Body of pancreas (tissue), 4 donors: ENCODE measurements at regions not wholly inside any gene's neighbourhood (a gene's known extent, or its start where the extent isn't known, plus 50 kb on each side); places are given as distances from the start of the nearest gene placed in this dataset.
A peak's percentile ranks its signal among the peaks of the same experiment; 100 is the strongest.

ENCODE experiments used
- ATAC-seq: fragments of 150-250 bp; one replicate; pipeline ENCODE4 v1.9.1; 2016
- DNase-seq, 4 donors: peaks; one replicate each; pipeline ENCODE4 v3.0.0-alpha.2; 2019
- H3K27ac ChIP-seq, 4 donors: fragments of 200-600 bp; sonication (generic); 1 replicate in 3 of 4; 2 replicates in 1 of 4; pipeline versions ENCODE4 v1.5.1 to v1.6.1; 2016 to 2019; ENCODE audit warnings: mild to moderate bottlenecking in 1 of 4, mixed read lengths in 1 of 4, moderate library complexity in 1 of 4
- H3K27me3 ChIP-seq, 2 donors: fragments of 200-600 bp; sonication (generic); one replicate each; pipeline ENCODE4 v1.6.0; 2016; ENCODE audit warnings: mild to moderate bottlenecking in 1 of 2
- H3K36me3 ChIP-seq, 2 donors: fragments of 200-600 bp; sonication (generic); replicated peaks in 1 of 2; 2 replicates each; pipeline ENCODE4 v1.5.1; 2016; ENCODE audit warnings: low read depth in 2 of 2; ENCODE audit not compliant: insufficient read depth in 1 of 2
- H3K4me1 ChIP-seq: fragments of 200-600 bp; sonication (generic); one replicate; pipeline ENCODE4 v1.6.0; 2016
- H3K4me3 ChIP-seq, 2 donors: fragments of 200-600 bp; sonication (generic); 1 replicate in 1 of 2; 2 replicates in 1 of 2; pipeline ENCODE4 v1.5.1; 2016 to 2019
- H3K9me3 ChIP-seq, 3 donors: fragments of 200-600 bp; sonication (generic); 1 replicate in 2 of 3; 2 replicates in 1 of 3; pipeline ENCODE4 v1.5.1; 2016
- POLR2A ChIP-seq, 3 donors: fragments of 450-650 bp; IDR thresholded peaks; one replicate each; pipeline ENCODE4 v1.6.1; 2016; ENCODE audit warnings: antibody characterized with exemption in 3 of 3, mild to moderate bottlenecking in 2 of 3
- WGBS, 2 donors: methylation state at CpG; one replicate each; pipeline ENCODE4 v1.1.5; 2017; 5-methylcytosine and 5-hydroxymethylcytosine counted together
- intact Hi-C: fragments of 100-400 bp; cut with DNase I; formaldehyde crosslinking; loops from one replicate; pipeline ENCODE4 v1.15.1; 2023
- TF ChIP-seq, protein P1 (sequence below), 7 experiments: fragments of 450-650 bp in 4 of 7; fragments of 200-600 bp in 3 of 7; sonication (generic) in 3 of 7; IDR thresholded peaks; one replicate each; pipeline ENCODE4 v1.5.1; 2016 to 2019; ENCODE audit warnings: antibody characterized with exemption in 7 of 7

DNA sequence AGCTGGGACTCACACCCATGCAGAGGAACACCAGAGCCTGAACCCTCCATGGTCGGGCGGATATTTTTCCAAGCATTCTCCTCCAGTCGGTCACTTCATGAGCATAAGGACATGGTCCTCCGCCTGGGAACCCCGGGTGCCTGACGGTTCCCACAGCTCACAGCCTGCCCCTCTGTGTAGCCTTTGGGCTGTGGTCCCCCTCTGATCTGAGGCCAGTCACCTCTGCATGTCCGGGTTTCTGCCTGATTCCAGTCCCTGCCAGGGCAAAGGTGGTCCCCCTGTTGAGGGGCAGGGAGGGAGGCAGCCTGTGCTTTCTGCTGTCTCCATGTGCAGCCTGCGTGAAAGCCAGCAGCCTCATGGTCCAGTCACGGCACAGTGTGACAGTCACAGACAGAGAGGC lies 76.6 kb upstream of the KLF13 start:
- H3K9me3 ChIP-seq: no peaks in the 10 kb centered on the region
- H3K27me3 ChIP-seq: no peaks in the 10 kb centered on the region
- H3K4me1 ChIP-seq: no peaks in the 10 kb centered on the region
- no peak for DNase-seq
- H3K27ac ChIP-seq: no peak overlapping the region
- TF ChIP-seq, protein P1, sequence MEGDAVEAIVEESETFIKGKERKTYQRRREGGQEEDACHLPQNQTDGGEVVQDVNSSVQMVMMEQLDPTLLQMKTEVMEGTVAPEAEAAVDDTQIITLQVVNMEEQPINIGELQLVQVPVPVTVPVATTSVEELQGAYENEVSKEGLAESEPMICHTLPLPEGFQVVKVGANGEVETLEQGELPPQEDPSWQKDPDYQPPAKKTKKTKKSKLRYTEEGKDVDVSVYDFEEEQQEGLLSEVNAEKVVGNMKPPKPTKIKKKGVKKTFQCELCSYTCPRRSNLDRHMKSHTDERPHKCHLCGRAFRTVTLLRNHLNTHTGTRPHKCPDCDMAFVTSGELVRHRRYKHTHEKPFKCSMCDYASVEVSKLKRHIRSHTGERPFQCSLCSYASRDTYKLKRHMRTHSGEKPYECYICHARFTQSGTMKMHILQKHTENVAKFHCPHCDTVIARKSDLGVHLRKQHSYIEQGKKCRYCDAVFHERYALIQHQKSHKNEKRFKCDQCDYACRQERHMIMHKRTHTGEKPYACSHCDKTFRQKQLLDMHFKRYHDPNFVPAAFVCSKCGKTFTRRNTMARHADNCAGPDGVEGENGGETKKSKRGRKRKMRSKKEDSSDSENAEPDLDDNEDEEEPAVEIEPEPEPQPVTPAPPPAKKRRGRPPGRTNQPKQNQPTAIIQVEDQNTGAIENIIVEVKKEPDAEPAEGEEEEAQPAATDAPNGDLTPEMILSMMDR (IDR thresholded peaks at IDR 0.05): no peak
- TF ChIP-seq POLR2A (IDR thresholded peaks at IDR 0.05): no peak
- 86 to 90% methylated on average over 5 to 9 of the region's 9 CpGs for WGBS, 2 donors
- H3K4me3 ChIP-seq: no peak overlapping the region
- no peak for ATAC-seq
- H3K36me3 ChIP-seq: no peaks in the 10 kb centered on the region
- intact Hi-C loops: no loop called here

DNA sequence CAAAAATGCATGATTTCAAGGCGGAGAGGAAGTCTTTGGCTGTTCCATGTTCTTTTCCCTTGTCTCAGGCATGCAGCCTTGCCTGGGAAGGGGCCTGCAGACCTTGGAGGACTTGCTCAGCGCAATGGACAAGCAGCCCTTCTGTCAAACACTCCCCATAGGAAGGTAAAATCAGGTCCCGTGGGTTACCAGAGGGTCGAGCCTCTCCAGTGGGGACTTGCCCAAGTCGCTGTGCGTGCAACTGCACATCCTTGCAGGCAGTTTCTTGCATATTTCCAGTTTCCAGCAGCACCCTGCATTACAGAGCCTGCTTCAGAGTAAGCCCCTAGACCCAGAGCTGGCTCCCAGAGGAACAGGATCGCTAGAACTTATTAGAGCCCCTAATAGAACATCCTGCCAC lies 75.5 kb upstream of the KLF13 start:
- no peaks in the 10 kb centered on the region for H3K4me1 ChIP-seq
- no peaks in the 10 kb centered on the region for H3K27me3 ChIP-seq
- WGBS, 2 donors: 75 to 92% methylated on average over 7 of the region's 7 CpGs
- H3K4me3 ChIP-seq: no peak overlapping the region
- H3K9me3 ChIP-seq: no peaks in the 10 kb centered on the region
- H3K36me3 ChIP-seq: no peaks in the 10 kb centered on the region
- no peak for ATAC-seq
- DNase-seq: no peak
- no peak overlapping the region for H3K27ac ChIP-seq
- TF ChIP-seq, protein P1 (IDR thresholded peaks at IDR 0.05): no peak
- intact Hi-C loops: no loop called here

DNA sequence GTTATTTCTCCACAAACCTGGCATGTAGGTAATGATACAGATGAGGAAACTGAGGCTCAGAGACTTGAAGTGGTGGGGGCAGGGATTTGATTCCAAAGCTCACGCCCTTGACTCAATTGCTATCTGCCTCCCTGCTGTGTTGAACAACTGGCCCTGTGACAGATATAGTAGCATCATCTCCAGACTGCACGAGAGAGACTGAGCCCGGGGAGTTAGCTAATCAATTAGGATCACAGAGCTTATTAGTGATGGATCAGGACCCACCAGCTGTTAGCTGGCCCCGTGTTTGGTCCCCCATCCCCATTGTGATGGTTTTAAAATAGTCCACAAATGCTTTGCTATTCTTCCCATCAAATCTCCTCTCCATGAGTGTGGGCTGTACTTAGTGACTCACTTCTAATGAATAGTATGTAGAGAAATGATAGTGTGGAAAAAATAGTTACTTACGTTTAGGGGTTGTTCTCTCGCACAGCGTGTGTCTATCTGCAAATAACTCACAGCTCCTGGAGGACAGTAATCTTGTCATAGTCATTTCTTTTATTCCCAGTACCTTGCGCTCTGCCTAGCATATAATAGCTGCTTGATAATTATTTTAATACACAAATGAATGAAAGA lies 74.4 kb upstream of the KLF13 start:
- TF ChIP-seq, protein P1 (IDR thresholded peaks at IDR 0.05): no peak
- DNase-seq: no peak
- H3K27ac ChIP-seq: no peak overlapping the region
- H3K27me3 ChIP-seq: no peaks in the 10 kb centered on the region
- intact Hi-C loops: no loop called here
- no peaks in the 10 kb centered on the region for H3K36me3 ChIP-seq
- no peaks in the 10 kb centered on the region for H3K4me1 ChIP-seq
- no peak for ATAC-seq
- 71 to 72% methylated on average over 6 to 8 of the region's 8 CpGs for WGBS, 2 donors
- no peak overlapping the region for H3K4me3 ChIP-seq
- no peaks in the 10 kb centered on the region for H3K9me3 ChIP-seq

DNA sequence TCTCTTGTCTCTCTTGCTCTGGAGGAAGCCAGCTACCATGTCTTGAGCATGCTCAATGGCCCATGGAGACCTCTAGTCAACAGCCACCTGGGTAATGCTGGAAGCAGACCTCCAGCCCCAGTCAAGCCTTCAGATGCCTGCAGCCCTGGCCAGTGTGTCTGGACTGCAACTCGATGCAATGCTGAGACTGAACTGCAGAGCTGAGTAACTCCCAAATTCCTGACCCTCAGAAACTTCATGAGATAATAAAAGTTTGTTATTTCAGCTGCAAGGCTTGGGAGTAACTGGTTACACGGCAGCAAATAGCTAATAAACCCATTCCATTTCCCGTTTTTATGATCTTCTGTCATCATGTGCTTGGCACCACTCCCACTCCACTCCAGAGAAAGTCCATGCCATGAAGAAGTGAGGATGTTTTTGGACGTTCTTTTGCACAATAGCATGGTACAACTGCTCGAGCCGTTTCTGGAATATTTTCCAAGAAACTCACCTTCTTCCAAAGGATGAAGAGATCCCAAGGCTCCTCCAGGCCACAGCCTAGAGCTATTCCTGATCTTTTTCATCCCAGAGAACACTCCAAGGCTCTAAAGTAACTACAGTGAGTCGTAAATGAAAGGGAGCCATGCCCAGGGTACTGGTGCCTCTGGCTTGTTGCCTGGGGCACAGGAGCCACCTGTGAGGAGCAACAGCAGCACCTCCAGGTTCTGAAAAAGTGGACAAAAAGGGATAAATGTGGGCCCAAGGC lies 72.0 kb upstream of the KLF13 start:
- 43 to 62% methylated on average over 7 of the region's 7 CpGs for WGBS, 2 donors
- DNase-seq: peak in 1 of 4 donors; percentile 37
- Histone ChIP-seq H3K27ac (no peak overlapping the region), H3K36me3 (no peaks in the 10 kb centered on the region), H3K27me3 (no peaks in the 10 kb centered on the region), H3K4me3 (no peak overlapping the region), H3K4me1 (no peaks in the 10 kb centered on the region), H3K9me3 (no peaks in the 10 kb centered on the region)
- TF ChIP-seq, protein P1 (IDR thresholded peaks at IDR 0.05): no peak
- no peak for TF ChIP-seq POLR2A (IDR thresholded peaks at IDR 0.05)
- no peak for ATAC-seq
- intact Hi-C loops: no loop called here

DNA sequence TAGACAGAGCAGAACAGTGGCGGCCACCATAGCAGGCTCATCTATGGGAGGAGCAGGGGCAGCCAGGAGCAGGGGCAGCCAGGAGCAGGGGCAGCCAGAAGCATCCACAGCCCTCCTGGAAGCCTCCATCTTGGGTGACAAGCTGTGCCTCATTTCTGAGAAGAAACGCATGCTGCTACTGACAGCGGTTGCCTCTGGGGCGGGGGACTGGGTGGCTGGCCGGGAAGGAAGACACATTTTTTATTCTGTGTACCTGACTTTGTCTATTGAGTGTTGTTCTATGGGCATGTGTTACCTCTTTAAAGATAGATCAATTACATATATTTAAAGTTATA lies 71.5 kb upstream of the KLF13 start:
- DNase-seq (no peak), ATAC-seq (no peak)
- no peaks in the 10 kb centered on the region for H3K9me3 ChIP-seq
- no peaks in the 10 kb centered on the region for H3K4me1 ChIP-seq
- WGBS, 2 donors: 87 to 92% methylated on average over 5 of the region's 5 CpGs
- intact Hi-C loops: no loop called here
- no peak for TF ChIP-seq POLR2A (IDR thresholded peaks at IDR 0.05)
- TF ChIP-seq, protein P1 (IDR thresholded peaks at IDR 0.05): no peak
- no peaks in the 10 kb centered on the region for H3K27me3 ChIP-seq
- H3K36me3 ChIP-seq: no peaks in the 10 kb centered on the region
- no peak overlapping the region for H3K27ac ChIP-seq
- no peak overlapping the region for H3K4me3 ChIP-seq
